Stomach (tissue), 4 donors: ENCODE measurements at regions not wholly inside any gene's neighbourhood (a gene's known extent, or its start where the extent isn't known, plus 50 kb on each side); places are given as distances from the start of the nearest gene placed in this dataset.

Experiments used
- CTCF ChIP-seq, 7 experiments: fragments of 450-650 bp in 4 of 7; fragments of 200-600 bp in 3 of 7; sonication (generic) in 3 of 7; IDR thresholded peaks; one replicate each; pipeline ENCODE4 v1.5.1; 2016 to 2019; ENCODE audit warnings: antibody characterized with exemption in 7 of 7, control low read depth in 2 of 7, mild to moderate bottlenecking in 1 of 7
- EP300 ChIP-seq: sonication (generic); formaldehyde crosslinking; IDR thresholded peaks from one replicate; pipeline ENCODE4 v1.6.1; 2017; ENCODE audit warnings: antibody characterized with exemption
- POLR2A ChIP-seq, 4 donors: fragments of 450-650 bp; IDR thresholded peaks; one replicate each; pipeline ENCODE4 v1.6.1; 2016; ENCODE audit warnings: antibody characterized with exemption in 4 of 4, control low read depth in 2 of 4, mild to moderate bottlenecking in 1 of 4, moderate library complexity in 1 of 4
- POLR2AphosphoS5 ChIP-seq, 3 donors: sonication (generic); formaldehyde crosslinking; IDR thresholded peaks; one replicate each; pipeline ENCODE4 v1.6.1; 2016; ENCODE audit warnings: antibody characterized with exemption in 3 of 3

- no peak for TF ChIP-seq POLR2AphosphoS5 (IDR thresholded peaks at IDR 0.05)
- no peak for TF ChIP-seq CTCF (IDR thresholded peaks at IDR 0.05)
- TF ChIP-seq POLR2A (IDR thresholded peaks at IDR 0.05), result no peak
- no peak for TF ChIP-seq EP300
Measured at GRCh38 chr3:177487635-177488186, 290.4 kb upstream of the TBL1XR1 start.
